GM12892 (cell line): ENCODE measurements at regions not wholly inside any gene's neighbourhood (a gene's known extent, or its start where the extent isn't known, plus 50 kb on each side); places are given as distances from the start of the nearest gene placed in this dataset.

Experiments used
- POLR2A ChIP-seq: IDR thresholded peaks from 2 replicates; pipeline ENCODE4 v1.6.1; 2011; ENCODE audit warnings: low read depth, low read length, control low read depth
- POLR2AphosphoS5 ChIP-seq: IDR thresholded peaks from 2 replicates; pipeline ENCODE4 v1.6.1; 2011; ENCODE audit warnings: low read depth, low read length, control low read depth
- TAF1 ChIP-seq: IDR thresholded peaks from 2 replicates; pipeline ENCODE4 v1.6.1; 2011; ENCODE audit warnings: low read depth, mild to moderate bottlenecking, control low read depth, low read length, borderline replicate concordance

GRCh38 chr14:98956661-98957060, 315.3 kb downstream of the BCL11B start:
- TF ChIP-seq TAF1 (no peak), POLR2A (no peak), POLR2AphosphoS5 (no peak)
